Natural killer cell (primary cell): ENCODE measurements at regions not wholly inside any gene's neighbourhood (a gene's known extent, or its start where the extent isn't known, plus 50 kb on each side); places are given as distances from the start of the nearest gene placed in this dataset.
"Not testable (repeated sequence)": the region's sequence is repeated elsewhere in the genome, so short reads cannot be mapped to it uniquely, and the experiment has no call there.

Experiments used
- ATAC-seq, 3 donors: fragments of 150-1000 bp in 2 of 3; fragments of 200-7000 bp in 1 of 3; cut with Tn5 transposase; 1 replicate in 1 of 3; 2 replicates in 2 of 3; pipeline ENCODE4 v1.10.0; 2021; ENCODE audit warnings: mild to moderate bottlenecking in 2 of 3, moderate library complexity in 2 of 3
- DNase-seq, 2 donors: peaks; one replicate each; pipeline versions ENCODE4 v3.0.0 to v3.0.0-alpha.2; 2013 to 2021; ENCODE audit warnings: mixed read lengths in 1 of 2
- H3K27ac ChIP-seq: one replicate; pipeline ENCODE4 v1.5.1; 2013; ENCODE audit warnings: mild to moderate bottlenecking, low read length
- H3K27me3 ChIP-seq: one replicate; pipeline ENCODE4 v1.6.1; 2013; ENCODE audit warnings: low read length; ENCODE audit not compliant: control insufficient read depth, insufficient read depth
- H3K36me3 ChIP-seq: one replicate; pipeline ENCODE4 v1.6.1; 2013; ENCODE audit warnings: low read length; ENCODE audit not compliant: control insufficient read depth, insufficient read depth
- H3K4me1 ChIP-seq: one replicate; pipeline ENCODE4 v1.6.1; 2013; ENCODE audit warnings: low read length; ENCODE audit not compliant: control insufficient read depth, insufficient read depth
- H3K4me3 ChIP-seq: one replicate; pipeline ENCODE4 v1.5.1; 2013; ENCODE audit warnings: low read length
- H3K9me3 ChIP-seq: one replicate; pipeline ENCODE4 v1.6.1; 2013; ENCODE audit warnings: low read length; ENCODE audit not compliant: control insufficient read depth, insufficient read depth
- H3K27ac Mint-ChIP-seq, 2 donors: one replicate each; pipeline ENCODE4 v1.8.0; 2022; ENCODE audit warnings: mild to moderate bottlenecking in 2 of 2, mixed read lengths in 2 of 2, moderate library complexity in 1 of 2
- H3K27me3 Mint-ChIP-seq, 2 donors: one replicate each; pipeline ENCODE4 v1.8.0; 2022; ENCODE audit warnings: low read depth in 2 of 2, mixed read lengths in 2 of 2
- H3K36me3 Mint-ChIP-seq: one replicate; pipeline ENCODE4 v1.8.0; 2022; ENCODE audit warnings: mixed read lengths
- H3K4me1 Mint-ChIP-seq, 2 donors: one replicate each; pipeline ENCODE4 v1.8.0; 2022; ENCODE audit warnings: mixed read lengths in 2 of 2
- H3K4me3 Mint-ChIP-seq: one replicate; pipeline ENCODE4 v1.8.0; 2022; ENCODE audit warnings: mild to moderate bottlenecking, moderate library complexity, mixed read lengths
- H3K9me3 Mint-ChIP-seq, 2 donors: one replicate each; pipeline ENCODE4 v1.8.0; 2022; ENCODE audit warnings: mixed read lengths in 2 of 2
- WGBS: methylation state at CpG from one replicate; pipeline ENCODE4 v1.1.7; 2013; ENCODE audit warnings: missing lambda C conversion rate; ENCODE audit not compliant: insufficient coverage; 5-methylcytosine and 5-hydroxymethylcytosine counted together
- intact Hi-C: fragments of 100-400 bp; cut with micrococcal nuclease; formaldehyde crosslinking; loops from one replicate; pipeline ENCODE4 v1.14.2; 2022
- TF ChIP-seq, protein P1 (sequence below): fragments of 200-600 bp; IDR thresholded peaks from one replicate; pipeline ENCODE4 v1.8.0; 2022; ENCODE audit warnings: antibody characterized with exemption

DNA sequence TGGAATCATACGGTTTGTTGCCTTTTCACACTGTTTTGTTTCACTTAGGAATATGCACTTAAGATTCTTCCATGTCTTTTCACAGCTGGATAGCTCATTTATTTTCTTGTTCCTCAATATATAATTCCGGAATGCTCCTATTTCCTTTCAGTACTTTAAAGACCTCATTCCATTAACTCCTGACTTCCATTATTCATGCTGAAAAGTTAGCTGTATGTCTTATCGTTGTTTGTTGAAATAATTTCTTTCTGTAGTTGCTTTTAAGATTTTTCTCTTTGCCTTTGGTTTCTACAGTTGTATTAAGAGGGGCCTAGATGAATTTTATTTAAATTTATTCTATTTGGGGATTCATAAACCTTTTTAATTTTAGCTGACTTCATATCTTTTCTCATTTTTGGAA is 122.2 kb downstream of the ANXA2 start:
- Histone ChIP-seq H3K4me1 (no peaks in the 10 kb centered on the region), H3K4me3 (no peak overlapping the region), H3K27me3 (no peaks in the 10 kb centered on the region), H3K36me3 (no peaks in the 10 kb centered on the region), H3K27ac (no peak overlapping the region), H3K9me3 (no peaks in the 10 kb centered on the region)
- intact Hi-C loops, result no loop called here
- ATAC-seq, result no peak
- TF ChIP-seq, protein P1, sequence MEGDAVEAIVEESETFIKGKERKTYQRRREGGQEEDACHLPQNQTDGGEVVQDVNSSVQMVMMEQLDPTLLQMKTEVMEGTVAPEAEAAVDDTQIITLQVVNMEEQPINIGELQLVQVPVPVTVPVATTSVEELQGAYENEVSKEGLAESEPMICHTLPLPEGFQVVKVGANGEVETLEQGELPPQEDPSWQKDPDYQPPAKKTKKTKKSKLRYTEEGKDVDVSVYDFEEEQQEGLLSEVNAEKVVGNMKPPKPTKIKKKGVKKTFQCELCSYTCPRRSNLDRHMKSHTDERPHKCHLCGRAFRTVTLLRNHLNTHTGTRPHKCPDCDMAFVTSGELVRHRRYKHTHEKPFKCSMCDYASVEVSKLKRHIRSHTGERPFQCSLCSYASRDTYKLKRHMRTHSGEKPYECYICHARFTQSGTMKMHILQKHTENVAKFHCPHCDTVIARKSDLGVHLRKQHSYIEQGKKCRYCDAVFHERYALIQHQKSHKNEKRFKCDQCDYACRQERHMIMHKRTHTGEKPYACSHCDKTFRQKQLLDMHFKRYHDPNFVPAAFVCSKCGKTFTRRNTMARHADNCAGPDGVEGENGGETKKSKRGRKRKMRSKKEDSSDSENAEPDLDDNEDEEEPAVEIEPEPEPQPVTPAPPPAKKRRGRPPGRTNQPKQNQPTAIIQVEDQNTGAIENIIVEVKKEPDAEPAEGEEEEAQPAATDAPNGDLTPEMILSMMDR, result no peak
- peaks cover 14% of the 10 kb centered on the region for H3K36me3 Mint-ChIP-seq
- H3K9me3 Mint-ChIP-seq, result peaks cover 6 to 8% of the 10 kb centered on the region in 2 donors
- no peaks in the 10 kb centered on the region for H3K4me1 Mint-ChIP-seq
- H3K4me3 Mint-ChIP-seq, result no peak overlapping the region
- peaks cover 22 to 45% of the 10 kb centered on the region in 2 donors for H3K27me3 Mint-ChIP-seq
- DNase-seq, result no peak
- WGBS, result 77% methylated on average over 2 of the region's 3 CpGs
- no peak overlapping the region for H3K27ac Mint-ChIP-seq

DNA sequence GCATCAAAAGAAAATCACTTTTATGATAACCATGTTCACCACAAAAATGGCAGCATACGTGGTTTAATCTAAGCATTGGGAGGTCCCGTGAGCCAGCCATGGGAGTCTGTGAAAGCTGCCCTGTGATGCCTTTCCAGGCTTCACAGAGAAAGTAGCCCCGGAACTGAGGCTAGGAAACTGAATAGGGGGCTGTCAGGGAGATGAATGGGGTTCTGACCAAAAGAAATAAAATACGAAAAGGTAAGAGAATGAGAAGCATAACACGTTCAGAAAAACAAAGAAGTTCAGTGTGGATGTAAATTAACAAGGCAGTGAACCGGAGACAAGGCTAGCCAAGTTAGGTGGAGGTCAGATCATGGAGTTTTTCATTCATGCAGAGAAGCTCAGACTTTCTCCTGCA is 118.9 kb downstream of the ANXA2 start:
- TF ChIP-seq, protein P1, result no peak
- H3K27me3 Mint-ChIP-seq, result peaks cover 17 to 34% of the 10 kb centered on the region in 2 donors
- Histone ChIP-seq H3K9me3 (no peaks in the 10 kb centered on the region), H3K27ac (no peak overlapping the region), H3K4me1 (no peaks in the 10 kb centered on the region), H3K27me3 (no peaks in the 10 kb centered on the region), H3K4me3 (no peak overlapping the region), H3K36me3 (no peaks in the 10 kb centered on the region)
- ATAC-seq (no peak), DNase-seq (no peak)
- H3K9me3 Mint-ChIP-seq, result peaks cover 6 to 8% of the 10 kb centered on the region in 2 donors
- H3K36me3 Mint-ChIP-seq, result peaks cover 14% of the 10 kb centered on the region
- intact Hi-C loops, result no loop called here
- no peak overlapping the region for H3K4me3 Mint-ChIP-seq
- WGBS, result 90% methylated on average over 6 of the region's 6 CpGs
- no peaks in the 10 kb centered on the region for H3K4me1 Mint-ChIP-seq
- H3K27ac Mint-ChIP-seq, result no peak overlapping the region

DNA sequence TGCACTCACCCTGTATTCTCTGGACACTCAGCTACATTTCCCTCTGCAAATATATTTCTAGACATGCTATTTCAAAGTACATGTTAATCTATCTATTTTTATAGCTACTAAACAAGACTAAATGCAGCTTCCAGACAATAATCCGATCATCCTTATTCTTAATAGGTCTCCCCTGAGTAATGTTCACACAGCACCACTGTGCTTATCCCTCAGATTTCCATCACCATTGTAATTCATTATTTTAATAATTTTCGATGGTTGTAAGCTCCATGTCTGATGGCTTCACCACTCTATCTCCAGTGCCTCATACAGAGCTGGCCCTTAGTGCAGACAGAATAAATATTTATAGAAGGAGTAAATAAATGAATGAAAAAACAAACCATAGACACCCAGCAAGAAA is 117.5 kb downstream of the ANXA2 start:
- Mint-ChIP-seq H3K9me3 (peaks cover 6 to 8% of the 10 kb centered on the region in 2 donors), H3K27ac (no peak overlapping the region), H3K4me1 (no peaks in the 10 kb centered on the region), H3K4me3 (no peak overlapping the region), H3K36me3 (peaks cover 10% of the 10 kb centered on the region), H3K27me3 (peaks cover 21 to 39% of the 10 kb centered on the region in 2 donors)
- no peaks in the 10 kb centered on the region for H3K36me3 ChIP-seq
- ATAC-seq (no peak), DNase-seq (no peak)
- H3K4me3 ChIP-seq, result no peak overlapping the region
- H3K4me1 ChIP-seq, result no peaks in the 10 kb centered on the region
- TF ChIP-seq, protein P1, result no peak
- H3K27ac ChIP-seq, result no peak overlapping the region
- 88% methylated on average over 2 of the region's 2 CpGs for WGBS
- intact Hi-C loops, result no loop called here
- H3K27me3 ChIP-seq, result no peaks in the 10 kb centered on the region
- H3K9me3 ChIP-seq, result no peaks in the 10 kb centered on the region

DNA sequence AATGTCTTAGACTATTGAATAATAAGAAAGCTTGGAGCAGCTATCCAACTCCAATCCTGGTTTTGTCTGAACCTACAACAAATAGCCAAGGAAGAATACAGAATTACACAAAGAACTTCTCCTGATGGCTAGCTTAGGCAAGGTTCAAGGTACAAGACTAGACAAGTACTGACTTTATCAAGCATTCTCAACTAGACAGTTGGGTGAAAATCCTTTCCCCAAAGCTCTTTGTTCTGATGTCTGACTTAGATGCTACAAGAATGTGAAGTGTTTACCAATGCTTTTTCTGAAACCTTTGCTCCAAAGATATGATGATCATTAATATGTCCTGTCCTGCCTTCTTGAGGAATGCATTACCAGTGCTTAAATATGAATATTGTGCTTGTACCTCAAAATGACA is 113.8 kb downstream of the ANXA2 start:
- DNase-seq, result no peak
- TF ChIP-seq, protein P1, result no peak
- H3K36me3 ChIP-seq, result no peaks in the 10 kb centered on the region
- H3K4me1 ChIP-seq, result no peaks in the 10 kb centered on the region
- Mint-ChIP-seq H3K4me1 (no peaks in the 10 kb centered on the region), H3K27me3 (peaks cover 12 to 21% of the 10 kb centered on the region in 2 donors), H3K4me3 (no peak overlapping the region), H3K36me3 (no peaks in the 10 kb centered on the region), H3K9me3 (no peaks in the 10 kb centered on the region), H3K27ac (no peak overlapping the region)
- intact Hi-C loops, result no loop called here
- no peak for ATAC-seq
- no peaks in the 10 kb centered on the region for H3K27me3 ChIP-seq
- no peak overlapping the region for H3K4me3 ChIP-seq
- H3K9me3 ChIP-seq, result no peaks in the 10 kb centered on the region
- no peak overlapping the region for H3K27ac ChIP-seq

DNA sequence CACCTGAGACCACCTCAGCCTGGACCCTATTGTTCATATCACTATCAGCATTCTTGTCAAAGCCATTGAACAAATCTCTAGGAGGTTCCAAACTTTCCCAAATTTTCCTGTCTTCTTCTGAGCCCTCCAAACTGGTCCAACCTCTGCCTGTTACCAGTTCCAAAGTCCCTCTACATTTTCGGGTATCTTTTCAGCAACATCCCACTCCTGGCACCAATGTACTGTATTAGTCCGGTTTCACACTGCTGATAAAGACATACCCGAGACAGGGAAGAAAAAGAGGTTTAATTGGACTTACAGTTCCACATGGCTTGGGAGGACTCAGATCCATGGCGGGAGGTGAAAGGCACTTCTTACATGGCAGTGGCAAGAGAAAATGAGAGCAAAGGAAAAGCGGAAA is 101.9 kb downstream of the ANXA2 start:
- peaks cover 14% of the 10 kb centered on the region in 2 donors for H3K27me3 Mint-ChIP-seq
- H3K4me1 ChIP-seq, H3K4me1 Mint-ChIP-seq, H3K9me3 ChIP-seq, H3K27me3 ChIP-seq, intact Hi-C loops, H3K36me3 ChIP-seq, H3K27ac ChIP-seq, H3K36me3 Mint-ChIP-seq, H3K4me3 Mint-ChIP-seq, H3K4me3 ChIP-seq, ATAC-seq, DNase-seq, H3K27ac Mint-ChIP-seq, H3K9me3 Mint-ChIP-seq: not testable (repeated sequence)
- WGBS, result 95% methylated on average over 5 of the region's 5 CpGs
